ENCODE measurements at regions not wholly inside any gene's neighbourhood (a gene's known extent, or its start where the extent isn't known, plus 50 kb on each side); places are given as distances from the start of the nearest gene placed in this dataset.

GRCh38 chr3:31004025-31004678 is 109.7 kb upstream of the GADL1 start:
- DNase-seq (ENCODE audit: low spot score) = no peak

- DNase-seq (ENCODE audit: low spot score) = no peak
Measured at GRCh38 chr3:31008994-31009393, 114.5 kb upstream of the GADL1 start.

- DNase-seq (ENCODE audit: low spot score) = no peak
Measured at GRCh38 chr3:31009881-31010280, 115.4 kb upstream of the GADL1 start.

GRCh38 chr3:31010491-31010890 is 116.0 kb upstream of the GADL1 start:
- no peak for DNase-seq (ENCODE audit: low spot score)

GRCh38 chr3:31011380-31011779 is 116.9 kb upstream of the GADL1 start:
- no peak for DNase-seq (ENCODE audit: low spot score)

GRCh38 chr3:31013090-31013489 is 118.6 kb upstream of the GADL1 start:
- DNase-seq (ENCODE audit: low spot score) = no peak

GRCh38 chr3:31013843-31014242 is 119.4 kb upstream of the GADL1 start:
- no peak for DNase-seq (ENCODE audit: low spot score)

GRCh38 chr3:31014317-31015040 is 120.0 kb upstream of the GADL1 start:
- no peak for DNase-seq (ENCODE audit: low spot score)

- DNase-seq (ENCODE audit: low spot score) = no peak
Measured at GRCh38 chr3:31016196-31016595, 121.7 kb upstream of the GADL1 start.

- DNase-seq (ENCODE audit: low spot score) = no peak
Measured at GRCh38 chr3:31022716-31023115, 128.3 kb upstream of the GADL1 start.

- no peak for DNase-seq (ENCODE audit: low spot score)
Measured at GRCh38 chr3:31025541-31025940, 131.1 kb upstream of the GADL1 start.

- DNase-seq (ENCODE audit: low spot score) = no peak
Measured at GRCh38 chr3:31027191-31027761, 132.8 kb upstream of the GADL1 start.

- no peak for DNase-seq (ENCODE audit: low spot score)
Measured at GRCh38 chr3:31027914-31028313, 133.5 kb upstream of the GADL1 start.

GRCh38 chr3:31028766-31029165 is 134.3 kb upstream of the GADL1 start:
- no peak for DNase-seq (ENCODE audit: low spot score)

- DNase-seq (ENCODE audit: low spot score) = no peak
Measured at GRCh38 chr3:31029706-31030105, 135.2 kb upstream of the GADL1 start.

- no peak for DNase-seq (ENCODE audit: low spot score)
Measured at GRCh38 chr3:31035681-31036080, 141.2 kb upstream of the GADL1 start.

- DNase-seq (ENCODE audit: low spot score) = no peak
Measured at GRCh38 chr3:31038086-31038739, 143.8 kb upstream of the GADL1 start.

GRCh38 chr3:31039145-31039544 is 144.7 kb upstream of the GADL1 start:
- DNase-seq (ENCODE audit: low spot score) = no peak

- no peak for DNase-seq (ENCODE audit: low spot score)
Measured at GRCh38 chr3:31041161-31041978, 146.9 kb upstream of the GADL1 start.

GRCh38 chr3:31043184-31043819 is 148.8 kb upstream of the GADL1 start:
- DNase-seq (ENCODE audit: low spot score) = no peak

GRCh38 chr3:31047673-31048072 is 153.2 kb upstream of the GADL1 start:
- DNase-seq (ENCODE audit: low spot score) = no peak
